Natural killer cell (primary cell): ENCODE measurements at regions not wholly inside any gene's neighbourhood (a gene's known extent, or its start where the extent isn't known, plus 50 kb on each side); places are given as distances from the start of the nearest gene placed in this dataset.

ENCODE experiments used
- ATAC-seq, 3 donors: fragments of 150-1000 bp in 2 of 3; fragments of 200-7000 bp in 1 of 3; cut with Tn5 transposase; 1 replicate in 1 of 3; 2 replicates in 2 of 3; pipeline ENCODE4 v1.10.0; 2021; ENCODE audit warnings: mild to moderate bottlenecking in 2 of 3, moderate library complexity in 2 of 3
- DNase-seq, 2 donors: peaks; one replicate each; pipeline versions ENCODE4 v3.0.0 to v3.0.0-alpha.2; 2013 to 2021; ENCODE audit warnings: mixed read lengths in 1 of 2
- H3K27ac ChIP-seq: one replicate; pipeline ENCODE4 v1.5.1; 2013; ENCODE audit warnings: mild to moderate bottlenecking, low read length
- H3K27me3 ChIP-seq: one replicate; pipeline ENCODE4 v1.6.1; 2013; ENCODE audit warnings: low read length; ENCODE audit not compliant: control insufficient read depth, insufficient read depth
- H3K36me3 ChIP-seq: one replicate; pipeline ENCODE4 v1.6.1; 2013; ENCODE audit warnings: low read length; ENCODE audit not compliant: control insufficient read depth, insufficient read depth
- H3K4me1 ChIP-seq: one replicate; pipeline ENCODE4 v1.6.1; 2013; ENCODE audit warnings: low read length; ENCODE audit not compliant: control insufficient read depth, insufficient read depth
- H3K4me3 ChIP-seq: one replicate; pipeline ENCODE4 v1.5.1; 2013; ENCODE audit warnings: low read length
- H3K9me3 ChIP-seq: one replicate; pipeline ENCODE4 v1.6.1; 2013; ENCODE audit warnings: low read length; ENCODE audit not compliant: control insufficient read depth, insufficient read depth
- H3K27ac Mint-ChIP-seq, 2 donors: one replicate each; pipeline ENCODE4 v1.8.0; 2022; ENCODE audit warnings: mild to moderate bottlenecking in 2 of 2, mixed read lengths in 2 of 2, moderate library complexity in 1 of 2
- H3K27me3 Mint-ChIP-seq, 2 donors: one replicate each; pipeline ENCODE4 v1.8.0; 2022; ENCODE audit warnings: low read depth in 2 of 2, mixed read lengths in 2 of 2
- H3K36me3 Mint-ChIP-seq: one replicate; pipeline ENCODE4 v1.8.0; 2022; ENCODE audit warnings: mixed read lengths
- H3K4me1 Mint-ChIP-seq, 2 donors: one replicate each; pipeline ENCODE4 v1.8.0; 2022; ENCODE audit warnings: mixed read lengths in 2 of 2
- H3K4me3 Mint-ChIP-seq: one replicate; pipeline ENCODE4 v1.8.0; 2022; ENCODE audit warnings: mild to moderate bottlenecking, moderate library complexity, mixed read lengths
- H3K9me3 Mint-ChIP-seq, 2 donors: one replicate each; pipeline ENCODE4 v1.8.0; 2022; ENCODE audit warnings: mixed read lengths in 2 of 2
- CTCF ChIP-seq: fragments of 200-600 bp; IDR thresholded peaks from one replicate; pipeline ENCODE4 v1.8.0; 2022; ENCODE audit warnings: antibody characterized with exemption
- WGBS: methylation state at CpG from one replicate; pipeline ENCODE4 v1.1.7; 2013; ENCODE audit warnings: missing lambda C conversion rate; ENCODE audit not compliant: insufficient coverage; 5-methylcytosine and 5-hydroxymethylcytosine counted together
- intact Hi-C: fragments of 100-400 bp; cut with micrococcal nuclease; formaldehyde crosslinking; loops from one replicate; pipeline ENCODE4 v1.14.2; 2022

- peaks cover 9% of the 10 kb centered on the region for H3K4me1 ChIP-seq
- Mint-ChIP-seq H3K27ac (no peak overlapping the region), H3K36me3 (no peaks in the 10 kb centered on the region), H3K27me3 (peaks cover 6 to 7% of the 10 kb centered on the region in 2 donors), H3K9me3 (no peaks in the 10 kb centered on the region), H3K4me1 (no peaks in the 10 kb centered on the region), H3K4me3 (no peak overlapping the region)
- no peak overlapping the region for H3K27ac ChIP-seq
- no peak overlapping the region for H3K4me3 ChIP-seq
- DNase-seq (no peak), ATAC-seq (no peak)
- 72% methylated on average over 11 of the region's 12 CpGs for WGBS
- H3K9me3 ChIP-seq: no peaks in the 10 kb centered on the region
- H3K27me3 ChIP-seq: no peaks in the 10 kb centered on the region
- no peaks in the 10 kb centered on the region for H3K36me3 ChIP-seq
- intact Hi-C loops: no loop called here
- no peak for TF ChIP-seq CTCF
Measured at GRCh38 chr9:89757776-89758528, 153.1 kb downstream of the GADD45G start.

GRCh38 chr9:89759572-89759971 lies 154.8 kb downstream of the GADD45G start:
- ATAC-seq (no peak), DNase-seq (no peak)
- peaks cover 6 to 7% of the 10 kb centered on the region in 2 donors for H3K27me3 Mint-ChIP-seq
- Histone ChIP-seq H3K36me3 (no peaks in the 10 kb centered on the region), H3K4me3 (no peak overlapping the region), H3K27ac (no peak overlapping the region), H3K9me3 (no peaks in the 10 kb centered on the region), H3K27me3 (no peaks in the 10 kb centered on the region), H3K4me1 (peaks cover 9% of the 10 kb centered on the region)
- intact Hi-C loops: no loop called here
- no peak overlapping the region for H3K4me3 Mint-ChIP-seq
- H3K27ac Mint-ChIP-seq: no peak overlapping the region
- no peaks in the 10 kb centered on the region for H3K36me3 Mint-ChIP-seq
- H3K4me1 Mint-ChIP-seq: no peaks in the 10 kb centered on the region
- H3K9me3 Mint-ChIP-seq: no peaks in the 10 kb centered on the region
- WGBS: 60% methylated on average over 9 of the region's 9 CpGs
- TF ChIP-seq CTCF: no peak

GRCh38 chr9:89760123-89760522 lies 155.3 kb downstream of the GADD45G start:
- Mint-ChIP-seq H3K27ac (no peak overlapping the region), H3K9me3 (no peaks in the 10 kb centered on the region), H3K4me1 (no peaks in the 10 kb centered on the region), H3K27me3 (peaks cover 6 to 7% of the 10 kb centered on the region in 2 donors), H3K36me3 (no peaks in the 10 kb centered on the region), H3K4me3 (no peak overlapping the region)
- Histone ChIP-seq H3K4me3 (no peak overlapping the region), H3K36me3 (no peaks in the 10 kb centered on the region), H3K27me3 (no peaks in the 10 kb centered on the region), H3K4me1 (peaks cover 9% of the 10 kb centered on the region), H3K9me3 (no peaks in the 10 kb centered on the region), H3K27ac (no peak overlapping the region)
- DNase-seq (no peak), ATAC-seq (no peak)
- TF ChIP-seq CTCF: no peak
- intact Hi-C loops: no loop called here
- 95% methylated on average over 6 of the region's 6 CpGs for WGBS

GRCh38 chr9:89764217-89764616 lies 159.4 kb downstream of the GADD45G start:
- intact Hi-C loops: no loop called here
- Histone ChIP-seq H3K4me3 (no peak overlapping the region), H3K36me3 (no peaks in the 10 kb centered on the region), H3K27me3 (no peaks in the 10 kb centered on the region), H3K27ac (no peak overlapping the region), H3K9me3 (no peaks in the 10 kb centered on the region), H3K4me1 (no peaks in the 10 kb centered on the region)
- Mint-ChIP-seq H3K27ac (no peak overlapping the region), H3K9me3 (no peaks in the 10 kb centered on the region), H3K27me3 (peaks cover 5 to 16% of the 10 kb centered on the region in 2 donors), H3K4me1 (no peaks in the 10 kb centered on the region), H3K4me3 (no peak overlapping the region), H3K36me3 (no peaks in the 10 kb centered on the region)
- WGBS: 91% methylated on average over 4 of the region's 5 CpGs
- DNase-seq (no peak), ATAC-seq (no peak)
- TF ChIP-seq CTCF: no peak
